K562 (cell line): ENCODE measurements at regions not wholly inside any gene's neighbourhood (a gene's known extent, or its start where the extent isn't known, plus 50 kb on each side); places are given as distances from the start of the nearest gene placed in this dataset.

Experiments used
- ATF1 ChIP-seq, 2 experiments: fragments of 450-650 bp in 1 of 2; IDR thresholded peaks; 2 replicates each; pipeline ENCODE4 v1.6.1; 2016; ENCODE audit warnings: missing compliant biosample characterization in 1 of 2, missing genetic modification characterization in 1 of 2
- MEF2A ChIP-seq: IDR thresholded peaks from 2 replicates; pipeline ENCODE4 v1.6.1; 2011; ENCODE audit warnings: low read depth, mild to moderate bottlenecking, low read length, moderate library complexity; ENCODE audit not compliant: control insufficient read depth
- NCOA1 ChIP-seq: fragments of 450-650 bp; IDR thresholded peaks from 2 replicates; pipeline ENCODE4 v1.6.1; 2016; ENCODE audit warnings: low read depth
- OTX1 ChIP-seq: fragments of 450-650 bp; formaldehyde crosslinking; IDR thresholded peaks from 2 replicates; pipeline ENCODE4 v1.4.0; 2022; ENCODE audit warnings: mild to moderate bottlenecking
- PHB2 ChIP-seq: fragments of 450-650 bp; IDR thresholded peaks from 2 replicates; pipeline ENCODE4 v1.6.1; 2017; ENCODE audit warnings: low read depth
- RB1 ChIP-seq: fragments of 450-650 bp; IDR thresholded peaks from 2 replicates; pipeline ENCODE4 v1.6.1; 2017; ENCODE audit warnings: low read depth, mild to moderate bottlenecking
- SIN3B ChIP-seq: fragments of 450-650 bp; IDR thresholded peaks from 2 replicates; pipeline ENCODE4 v1.6.1; 2017; ENCODE audit warnings: low read depth, mild to moderate bottlenecking, moderate library complexity
- SMARCE1 ChIP-seq: fragments of 450-650 bp; IDR thresholded peaks from 2 replicates; pipeline ENCODE4 v1.7.1; 2016; ENCODE audit warnings: mild to moderate bottlenecking
- TCF7L2 ChIP-seq: fragments of 150-350 bp; IDR thresholded peaks from 2 replicates; pipeline ENCODE4 v1.6.1; 2016; ENCODE audit warnings: low read depth, mild to moderate bottlenecking, low read length, moderate library complexity
- TF ChIP-seq, protein P1 (sequence below): sonication (generic); formaldehyde crosslinking; IDR thresholded peaks from 2 replicates; pipeline ENCODE4 v1.8.1; 2022; ENCODE audit warnings: missing genetic modification reagents

DNA sequence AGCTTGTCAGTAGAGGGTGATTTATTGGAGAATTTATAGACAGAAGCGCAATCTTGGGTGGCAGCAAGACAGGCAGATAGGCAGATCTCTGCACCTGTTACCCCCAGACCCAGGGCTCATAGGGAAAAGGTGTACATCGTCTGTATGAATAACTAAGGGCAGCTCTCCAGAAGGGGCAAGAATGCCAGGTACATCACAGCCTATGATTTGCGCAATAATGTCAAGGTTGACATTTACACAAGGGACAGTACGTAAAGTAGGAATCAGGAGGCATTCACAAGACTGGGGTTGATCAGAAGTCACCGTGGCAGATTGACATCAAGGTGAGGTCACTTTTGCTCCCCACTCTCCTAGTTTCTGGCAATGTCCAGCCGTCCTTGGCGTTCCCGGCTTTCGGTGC, 524.1 kb downstream of the TRIML1 start:
- TF ChIP-seq SMARCE1 (no peak), RB1 (no peak), TCF7L2 (no peak), MEF2A (no peak), NCOA1 (no peak), ATF1 (CRISPR knock-in tag; IDR thresholded peaks at IDR 0.05) (no peak), ATF1 (tag; IDR thresholded peaks at IDR 0.05) (no peak), SIN3B (no peak), PHB2 (no peak), OTX1 (CRISPR knock-in tag) (no peak)
- TF ChIP-seq, protein P1, sequence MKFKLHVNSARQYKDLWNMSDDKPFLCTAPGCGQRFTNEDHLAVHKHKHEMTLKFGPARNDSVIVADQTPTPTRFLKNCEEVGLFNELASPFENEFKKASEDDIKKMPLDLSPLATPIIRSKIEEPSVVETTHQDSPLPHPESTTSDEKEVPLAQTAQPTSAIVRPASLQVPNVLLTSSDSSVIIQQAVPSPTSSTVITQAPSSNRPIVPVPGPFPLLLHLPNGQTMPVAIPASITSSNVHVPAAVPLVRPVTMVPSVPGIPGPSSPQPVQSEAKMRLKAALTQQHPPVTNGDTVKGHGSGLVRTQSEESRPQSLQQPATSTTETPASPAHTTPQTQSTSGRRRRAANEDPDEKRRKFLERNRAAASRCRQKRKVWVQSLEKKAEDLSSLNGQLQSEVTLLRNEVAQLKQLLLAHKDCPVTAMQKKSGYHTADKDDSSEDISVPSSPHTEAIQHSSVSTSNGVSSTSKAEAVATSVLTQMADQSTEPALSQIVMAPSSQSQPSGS (CRISPR knock-in tag), result no peak
